Endothelial cell of umbilical vein (primary cell): ENCODE measurements at regions not wholly inside any gene's neighbourhood (a gene's known extent, or its start where the extent isn't known, plus 50 kb on each side); places are given as distances from the start of the nearest gene placed in this dataset.

Source experiments
- BruUV-seq: library from RNA; stranded (reverse); fragments of 400-500 nt; replicated peaks from 2 replicates; lab custom pipeline; 2021; lab: Mats Ljungman, UMichigan
- CTCF ChIA-PET: fragments of 300-600, 350-600 bp; sonication (Branson Sonifier 250); formaldehyde crosslinking; loops from one replicate; lab custom pipeline; 2021; ENCODE audit warnings: antibody characterized with exemption, inconsistent platforms; lab: Charles Lee
- POLR2A ChIA-PET: fragments of 300-600, 350-600 bp; sonication (Branson Sonifier 250); formaldehyde crosslinking; loops from one replicate; lab custom pipeline; 2021; ENCODE audit warnings: antibody characterized with exemption, inconsistent platforms; lab: Charles Lee
- DNase-seq: peaks from one replicate; pipeline ENCODE4 v3.0.0-alpha.2; 2011; ENCODE audit warnings: low read depth, low spot score
- FAIRE-seq: peaks from 2 replicates; lab custom pipeline; 2011; peaks lifted over from hg19 to GRCh38; lab: Jason Lieb, UNC
- H2AFZ ChIP-seq: 2 replicates; pipeline ENCODE4 v1.6.0; 2012; ENCODE audit warnings: low read depth, low read length, control low read depth, inconsistent platforms
- H3K27ac ChIP-seq: 2 replicates; pipeline ENCODE4 v1.5.1; 2011; ENCODE audit warnings: low read depth, mild to moderate bottlenecking, control low read depth, low read length, moderate library complexity; ENCODE audit not compliant: insufficient read depth
- H3K27me3 ChIP-seq, 2 experiments: 2 replicates each; pipeline versions ENCODE4 v1.6.0 to v1.6.1; 2011; ENCODE audit warnings: low read length in 2 of 2, mixed read lengths in 1 of 2; ENCODE audit not compliant: control insufficient read depth in 2 of 2, insufficient read depth in 2 of 2
- H3K36me3 ChIP-seq, 2 experiments: 2 replicates in 1 of 2; 3 replicates in 1 of 2; pipeline ENCODE4 v1.5.1; 2011; ENCODE audit warnings: low read length in 2 of 2, mild to moderate bottlenecking in 1 of 2, moderate library complexity in 1 of 2; ENCODE audit not compliant: control insufficient read depth in 2 of 2, insufficient read depth in 2 of 2; ENCODE audit errors: extremely low read depth in 1 of 2
- H3K4me1 ChIP-seq: 3 replicates; pipeline ENCODE4 v1.5.1; 2011; ENCODE audit warnings: mild to moderate bottlenecking, low read length; ENCODE audit not compliant: control insufficient read depth, insufficient read depth; ENCODE audit errors: extremely low read depth
- H3K4me2 ChIP-seq: 2 replicates; pipeline ENCODE4 v1.6.1; 2011; ENCODE audit warnings: low read length, control low read depth, mixed read lengths; ENCODE audit not compliant: insufficient read depth
- H3K4me3 ChIP-seq, 3 experiments: fragments of 200-600 bp in 1 of 3; sonication (generic), shearing (Covaris generic) in 1 of 3; replicated peaks in 1 of 3; 2 replicates each; pipeline ENCODE4 v1.5.1; 2011 to 2016; ENCODE audit warnings: control low read depth in 3 of 3, low read length in 3 of 3, mild to moderate bottlenecking in 2 of 3, inconsistent platforms in 1 of 3, low read depth in 1 of 3, moderate library complexity in 1 of 3; ENCODE audit not compliant: insufficient read depth in 1 of 3
- H3K79me2 ChIP-seq: 2 replicates; pipeline ENCODE4 v1.6.0; 2012; ENCODE audit warnings: low read length, inconsistent platforms; ENCODE audit not compliant: control insufficient read depth, insufficient read depth
- H3K9ac ChIP-seq: replicated peaks from 2 replicates; pipeline ENCODE3; 2011; ENCODE audit warnings: low read length, control low read depth; ENCODE audit not compliant: insufficient read depth; ENCODE audit errors: extremely low read depth
- H3K9me1 ChIP-seq: replicated peaks from 3 replicates; pipeline ENCODE4 v1.6.0; 2011; ENCODE audit warnings: mild to moderate bottlenecking, low read length; ENCODE audit not compliant: control insufficient read depth, insufficient read depth; ENCODE audit errors: extremely low read depth
- H3K9me3 ChIP-seq: replicated peaks from 2 replicates; pipeline ENCODE4 v1.5.1; 2012; ENCODE audit warnings: low read length, inconsistent platforms; ENCODE audit not compliant: control insufficient read depth, insufficient read depth
- H4K20me1 ChIP-seq: replicated peaks from 2 replicates; pipeline ENCODE3; 2011; ENCODE audit warnings: mild to moderate bottlenecking, low read length; ENCODE audit not compliant: control insufficient read depth, insufficient read depth; ENCODE audit errors: extremely low read depth
- CTCF ChIP-seq, 2 donors: IDR thresholded peaks; 1 replicate in 1 of 2; 2 replicates in 1 of 2; pipeline ENCODE4 v1.5.1; 2011; ENCODE audit warnings: low read length in 2 of 2, mild to moderate bottlenecking in 2 of 2, moderate library complexity in 2 of 2, control low read depth in 1 of 2, inconsistent platforms in 1 of 2, low read depth in 1 of 2; ENCODE audit not compliant: insufficient read depth in 1 of 2; ENCODE audit errors: extremely low read depth in 1 of 2
- EZH2 ChIP-seq: IDR thresholded peaks from 2 replicates; pipeline ENCODE4 v1.6.1; 2012; ENCODE audit warnings: borderline replicate concordance, low read depth, mild to moderate bottlenecking, moderate library complexity, low read length, inconsistent platforms; ENCODE audit not compliant: severe bottlenecking
- FOS ChIP-seq: IDR thresholded peaks from 2 replicates; pipeline ENCODE4 v1.6.1; 2011; ENCODE audit warnings: mild to moderate bottlenecking, low read length, moderate library complexity, borderline replicate concordance; ENCODE audit not compliant: insufficient read depth
- GATA2 ChIP-seq: IDR thresholded peaks from 2 replicates; pipeline ENCODE4 v1.7.0; 2011; ENCODE audit warnings: low read depth, mild to moderate bottlenecking, moderate library complexity, mixed read lengths, low read length; ENCODE audit not compliant: insufficient read length, insufficient read depth
- JUN ChIP-seq: IDR thresholded peaks from 2 replicates; pipeline ENCODE4 v1.6.1; 2011; ENCODE audit warnings: borderline replicate concordance, low read depth; ENCODE audit not compliant: insufficient read length, insufficient read depth
- MAX ChIP-seq: IDR thresholded peaks from 2 replicates; pipeline ENCODE4 v1.6.1; 2011; ENCODE audit not compliant: insufficient read depth, insufficient read length
- MYC ChIP-seq: IDR thresholded peaks from one replicate; pipeline ENCODE4 v1.6.1; 2011; ENCODE audit warnings: mild to moderate bottlenecking, low read depth, low read length
- POLR2A ChIP-seq: IDR thresholded peaks from 2 replicates; pipeline ENCODE4 v1.6.1; 2012; ENCODE audit warnings: low read depth, mild to moderate bottlenecking, control low read depth, low read length
- POLR2AphosphoS5 ChIP-seq: IDR thresholded peaks from 2 replicates; pipeline ENCODE4 v1.6.1; 2012; ENCODE audit warnings: low read depth, mild to moderate bottlenecking, control low read depth, low read length, moderate library complexity; ENCODE audit not compliant: insufficient read depth
- dilution Hi-C: fragments of 300-500 bp; cut with MboI; formaldehyde crosslinking; loops from one replicate; pipeline ENCODE4 v1.15.0; 2019; ENCODE audit warnings: low sequenced_read_pairs; ENCODE audit not compliant: extremely low pct_ligation_motif_present
- intact Hi-C: fragments of 100-400 bp; cut with micrococcal nuclease; formaldehyde crosslinking; loops from one replicate; pipeline ENCODE4 v1.10.0; 2022

GRCh38 chr1:87830432-87830978 lies 501.8 kb downstream of the LMO4 start:
- dilution Hi-C loops = no loop called here
- H3K27ac ChIP-seq = no peak overlapping the region
- POLR2A ChIA-PET = no interaction called here

More at GRCh38 chr1:87830432-87830978, 501.8 kb downstream of the LMO4 start:
- CTCF ChIA-PET = no interaction called here
- H3K9me3 ChIP-seq = no peaks in the 10 kb centered on the region
- no TSS peak for BruUV-seq
- DNase-seq = no peak
- no peak overlapping the region for H3K9ac ChIP-seq
- H3K36me3 ChIP-seq = no peaks in the 10 kb centered on the region
- no peak overlapping the region for H3K4me2 ChIP-seq
- TF ChIP-seq JUN = no peak
- no peak for TF ChIP-seq MAX
- no peak for TF ChIP-seq POLR2A
- no peak for TF ChIP-seq FOS
- TF ChIP-seq MYC = no peak
- no peak for TF ChIP-seq POLR2AphosphoS5
- no peak for TF ChIP-seq EZH2
- TF ChIP-seq CTCF (IDR thresholded peaks at IDR 0.05; ENCODE audit: extremely low read depth in 1 of 2, insufficient read depth in 1 of 2, low read depth in 1 of 2, low read length in 2 of 2) = no peak
- no peak for TF ChIP-seq GATA2
- H3K4me1 ChIP-seq = no peaks in the 10 kb centered on the region
- H2AFZ ChIP-seq = no peak overlapping the region
- H3K9me1 ChIP-seq = no peaks in the 10 kb centered on the region
- H3K4me3 ChIP-seq = no peak overlapping the region
- no peaks in the 10 kb centered on the region for H3K27me3 ChIP-seq
- no peaks in the 10 kb centered on the region for H4K20me1 ChIP-seq
- FAIRE-seq = no peak
- intact Hi-C loops = no loop called here
- H3K79me2 ChIP-seq = no peaks in the 10 kb centered on the region
